Activated naive CD8-positive, alpha-beta T cell treated with anti-CD3 and anti-CD28 coated beads, Interleukin-2, amount 10 ng/mL, durations not matched to agents 7 days and 5 days (primary cell): ENCODE measurements at regions not wholly inside any gene's neighbourhood (a gene's known extent, or its start where the extent isn't known, plus 50 kb on each side); places are given as distances from the start of the nearest gene placed in this dataset.

Experiments used
- ATAC-seq: fragments of 150-1000 bp; cut with Tn5 transposase; one replicate; pipeline ENCODE4 v1.10.0; 2021; ENCODE audit warnings: low read depth, moderate library complexity
- POLR2A ChIA-PET: fragments of 350-600 bp; sonication (Branson Sonifier 250); formaldehyde crosslinking; loops from one replicate; lab custom pipeline; 2021; ENCODE audit warnings: antibody characterized with exemption; lab: Charles Lee
- DNase-seq: peaks from one replicate; pipeline ENCODE4 v3.0.0; 2021
- H3K27ac Mint-ChIP-seq: one replicate; pipeline ENCODE4 v1.8.0; 2022; ENCODE audit warnings: mild to moderate bottlenecking, mixed read lengths
- H3K27me3 Mint-ChIP-seq: one replicate; pipeline ENCODE4 v1.8.0; 2022; ENCODE audit warnings: mild to moderate bottlenecking, moderate library complexity, mixed read lengths
- H3K36me3 Mint-ChIP-seq: one replicate; pipeline ENCODE4 v1.8.0; 2021; ENCODE audit warnings: mild to moderate bottlenecking, mixed read lengths
- H3K4me1 Mint-ChIP-seq: one replicate; pipeline ENCODE4 v1.8.0; 2021; ENCODE audit warnings: mixed read lengths
- H3K4me3 Mint-ChIP-seq: one replicate; pipeline ENCODE4 v1.8.0; 2022; ENCODE audit warnings: mild to moderate bottlenecking, moderate library complexity, mixed read lengths
- H3K9me3 Mint-ChIP-seq: one replicate; pipeline ENCODE4 v1.8.0; 2021; ENCODE audit warnings: mixed read lengths

GRCh38 chr2:239585422-239585821 lies 184.6 kb upstream of the HDAC4 start:
- Mint-ChIP-seq H3K36me3 (no peaks in the 10 kb centered on the region), H3K27me3 (no peaks in the 10 kb centered on the region), H3K4me1 (no peaks in the 10 kb centered on the region), H3K9me3 (no peaks in the 10 kb centered on the region), H3K4me3 (no peak overlapping the region), H3K27ac (no peak overlapping the region)
- DNase-seq (no peak), ATAC-seq (no peak)
- POLR2A ChIA-PET: no interaction called here

GRCh38 chr2:239584986-239585385 lies 184.2 kb upstream of the HDAC4 start:
- H3K36me3 Mint-ChIP-seq: no peaks in the 10 kb centered on the region
- H3K27me3 Mint-ChIP-seq: no peaks in the 10 kb centered on the region
- DNase-seq: no peak
- ATAC-seq: no peak
- no peaks in the 10 kb centered on the region for H3K4me1 Mint-ChIP-seq
- H3K4me3 Mint-ChIP-seq: no peak overlapping the region
- POLR2A ChIA-PET: no interaction called here
- no peaks in the 10 kb centered on the region for H3K9me3 Mint-ChIP-seq
- no peak overlapping the region for H3K27ac Mint-ChIP-seq

GRCh38 chr2:239583879-239584859 lies 183.3 kb upstream of the HDAC4 start:
- Mint-ChIP-seq H3K9me3 (no peaks in the 10 kb centered on the region), H3K4me1 (no peaks in the 10 kb centered on the region), H3K4me3 (no peak overlapping the region), H3K27me3 (no peaks in the 10 kb centered on the region), H3K36me3 (no peaks in the 10 kb centered on the region), H3K27ac (no peak overlapping the region)
- no peak for ATAC-seq
- POLR2A ChIA-PET: no interaction called here
- no peak for DNase-seq

- H3K9me3 Mint-ChIP-seq: no peaks in the 10 kb centered on the region
- DNase-seq (no peak), ATAC-seq (no peak)
- no peaks in the 10 kb centered on the region for H3K27me3 Mint-ChIP-seq
- H3K36me3 Mint-ChIP-seq: no peaks in the 10 kb centered on the region
- H3K4me3 Mint-ChIP-seq: no peak overlapping the region
- H3K27ac Mint-ChIP-seq: no peak overlapping the region
- POLR2A ChIA-PET: no interaction called here
- H3K4me1 Mint-ChIP-seq: no peaks in the 10 kb centered on the region
These were observed 182.5 kb upstream of the HDAC4 start for GRCh38 chr2:239583171-239583878.

- POLR2A ChIA-PET: no interaction called here
- Mint-ChIP-seq H3K36me3 (no peaks in the 10 kb centered on the region), H3K9me3 (no peaks in the 10 kb centered on the region), H3K27ac (no peak overlapping the region), H3K27me3 (no peaks in the 10 kb centered on the region), H3K4me1 (no peaks in the 10 kb centered on the region), H3K4me3 (no peak overlapping the region)
- no peak for DNase-seq
- no peak for ATAC-seq
These were observed 181.7 kb upstream of the HDAC4 start for GRCh38 chr2:239582476-239582875.

- no peaks in the 10 kb centered on the region for H3K9me3 Mint-ChIP-seq
- peak; percentile 17 for DNase-seq
- H3K27ac Mint-ChIP-seq: no peak overlapping the region
- POLR2A ChIA-PET: no interaction called here
- H3K4me3 Mint-ChIP-seq: no peak overlapping the region
- H3K36me3 Mint-ChIP-seq: no peaks in the 10 kb centered on the region
- no peaks in the 10 kb centered on the region for H3K4me1 Mint-ChIP-seq
- H3K27me3 Mint-ChIP-seq: no peaks in the 10 kb centered on the region
- ATAC-seq: no peak
These were observed 180.6 kb upstream of the HDAC4 start for GRCh38 chr2:239581352-239581901.

GRCh38 chr2:239580199-239580527 lies 179.3 kb upstream of the HDAC4 start:
- no peaks in the 10 kb centered on the region for H3K36me3 Mint-ChIP-seq

GRCh38 chr2:239579524-239580198 lies 178.8 kb upstream of the HDAC4 start:
- no peak overlapping the region for H3K27ac Mint-ChIP-seq
- POLR2A ChIA-PET: no interaction called here
- no peaks in the 10 kb centered on the region for H3K27me3 Mint-ChIP-seq
- H3K9me3 Mint-ChIP-seq: no peaks in the 10 kb centered on the region
- ATAC-seq: no peak
- H3K4me1 Mint-ChIP-seq: no peaks in the 10 kb centered on the region
- no peak overlapping the region for H3K4me3 Mint-ChIP-seq
- no peak for DNase-seq
- H3K36me3 Mint-ChIP-seq: no peaks in the 10 kb centered on the region

More at GRCh38 chr2:239580199-239580527, 179.3 kb upstream of the HDAC4 start:
- DNase-seq (no peak), ATAC-seq (no peak)
- H3K9me3 Mint-ChIP-seq: no peaks in the 10 kb centered on the region
- POLR2A ChIA-PET: no interaction called here
- H3K27me3 Mint-ChIP-seq: no peaks in the 10 kb centered on the region
- no peak overlapping the region for H3K27ac Mint-ChIP-seq
- no peak overlapping the region for H3K4me3 Mint-ChIP-seq
- no peaks in the 10 kb centered on the region for H3K4me1 Mint-ChIP-seq

- H3K4me3 Mint-ChIP-seq: no peak overlapping the region
- POLR2A ChIA-PET: no interaction called here
- DNase-seq (no peak), ATAC-seq (no peak)
- no peaks in the 10 kb centered on the region for H3K9me3 Mint-ChIP-seq
- H3K27me3 Mint-ChIP-seq: no peaks in the 10 kb centered on the region
- no peaks in the 10 kb centered on the region for H3K36me3 Mint-ChIP-seq
- H3K27ac Mint-ChIP-seq: no peak overlapping the region
- H3K4me1 Mint-ChIP-seq: no peaks in the 10 kb centered on the region
These were observed 178.3 kb upstream of the HDAC4 start for GRCh38 chr2:239579081-239579480.

- no peak for ATAC-seq
- Mint-ChIP-seq H3K36me3 (no peaks in the 10 kb centered on the region), H3K4me3 (no peak overlapping the region), H3K27me3 (no peaks in the 10 kb centered on the region), H3K27ac (no peak overlapping the region), H3K4me1 (no peaks in the 10 kb centered on the region), H3K9me3 (no peaks in the 10 kb centered on the region)
- POLR2A ChIA-PET: no interaction called here
- no peak for DNase-seq
These were observed 177.6 kb upstream of the HDAC4 start for GRCh38 chr2:239578381-239578780.

GRCh38 chr2:239577935-239578334 lies 177.1 kb upstream of the HDAC4 start:
- DNase-seq (no peak), ATAC-seq (no peak)
- Mint-ChIP-seq H3K27ac (no peak overlapping the region), H3K27me3 (no peaks in the 10 kb centered on the region), H3K4me1 (no peaks in the 10 kb centered on the region), H3K4me3 (no peak overlapping the region), H3K36me3 (no peaks in the 10 kb centered on the region), H3K9me3 (no peaks in the 10 kb centered on the region)
- POLR2A ChIA-PET: no interaction called here

- no peaks in the 10 kb centered on the region for H3K27me3 Mint-ChIP-seq
- no peak overlapping the region for H3K4me3 Mint-ChIP-seq
- DNase-seq: no peak
- H3K4me1 Mint-ChIP-seq: no peaks in the 10 kb centered on the region
- POLR2A ChIA-PET: no interaction called here
- H3K36me3 Mint-ChIP-seq: no peaks in the 10 kb centered on the region
- no peaks in the 10 kb centered on the region for H3K9me3 Mint-ChIP-seq
- no peak overlapping the region for H3K27ac Mint-ChIP-seq
- no peak for ATAC-seq
These were observed 176.2 kb upstream of the HDAC4 start for GRCh38 chr2:239576784-239577685.
